Muscle layer of colon (tissue), 2 donors: ENCODE measurements at regions not wholly inside any gene's neighbourhood (a gene's known extent, or its start where the extent isn't known, plus 50 kb on each side); places are given as distances from the start of the nearest gene placed in this dataset.
"Not testable (repeated sequence)": the region's sequence is repeated elsewhere in the genome, so short reads cannot be mapped to it uniquely, and the experiment has no call there.

Experiments used
- H3K27ac ChIP-seq: one replicate; pipeline ENCODE4 v1.7.0; 2013; ENCODE audit warnings: low read depth, mild to moderate bottlenecking, low read length, moderate library complexity
- H3K27me3 ChIP-seq, 2 donors: one replicate each; pipeline ENCODE4 v1.7.0; 2013; ENCODE audit warnings: low read length in 2 of 2, mild to moderate bottlenecking in 2 of 2; ENCODE audit not compliant: insufficient read depth in 2 of 2, control insufficient read depth in 1 of 2
- H3K36me3 ChIP-seq: one replicate; pipeline ENCODE4 v1.7.0; 2013; ENCODE audit warnings: mild to moderate bottlenecking, low read length; ENCODE audit not compliant: insufficient read depth
- H3K4me1 ChIP-seq: one replicate; pipeline ENCODE4 v1.7.0; 2013; ENCODE audit warnings: mild to moderate bottlenecking, low read length; ENCODE audit not compliant: insufficient read depth
- H3K4me3 ChIP-seq, 2 donors: one replicate each; pipeline ENCODE4 v1.7.0; 2013; ENCODE audit warnings: low read length in 2 of 2, low read depth in 1 of 2, mild to moderate bottlenecking in 1 of 2, moderate library complexity in 1 of 2
- H3K9ac ChIP-seq: one replicate; pipeline ENCODE4 v1.7.0; 2013; ENCODE audit warnings: low read length
- H3K9me3 ChIP-seq: one replicate; pipeline ENCODE4 v1.7.0; 2013; ENCODE audit warnings: mild to moderate bottlenecking, low read length
- donor health status: abdominal sarcoma.
- donor health status: Adenocarcinoma of cecum.

DNA sequence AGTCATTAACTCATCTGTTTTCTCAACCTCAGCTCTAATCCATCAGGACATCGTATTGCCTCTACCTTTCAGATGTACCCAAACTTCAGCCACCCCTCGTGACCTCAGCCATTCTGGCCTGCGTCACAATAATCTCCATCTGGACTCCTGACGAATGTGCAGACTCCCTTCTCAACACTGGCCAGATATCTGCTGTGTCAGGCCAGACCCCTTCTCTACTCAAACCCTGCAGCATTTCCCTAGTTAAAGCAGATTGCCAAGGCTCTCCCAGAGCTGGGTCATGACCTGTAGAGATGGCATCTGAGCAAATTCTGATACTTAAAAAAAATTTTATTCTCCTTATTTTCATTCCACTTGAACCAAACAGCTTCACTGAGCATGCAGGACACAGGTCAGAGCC is 69.5 kb upstream of the TMEM18 start:
- H3K9ac ChIP-seq = no peak overlapping the region
- H3K4me1 ChIP-seq = no peaks in the 10 kb centered on the region
- no peaks in the 10 kb centered on the region for H3K9me3 ChIP-seq
- no peaks in the 10 kb centered on the region for H3K36me3 ChIP-seq
- no peak overlapping the region for H3K4me3 ChIP-seq
- no peaks in the 10 kb centered on the region for H3K27me3 ChIP-seq
- no peak overlapping the region for H3K27ac ChIP-seq

DNA sequence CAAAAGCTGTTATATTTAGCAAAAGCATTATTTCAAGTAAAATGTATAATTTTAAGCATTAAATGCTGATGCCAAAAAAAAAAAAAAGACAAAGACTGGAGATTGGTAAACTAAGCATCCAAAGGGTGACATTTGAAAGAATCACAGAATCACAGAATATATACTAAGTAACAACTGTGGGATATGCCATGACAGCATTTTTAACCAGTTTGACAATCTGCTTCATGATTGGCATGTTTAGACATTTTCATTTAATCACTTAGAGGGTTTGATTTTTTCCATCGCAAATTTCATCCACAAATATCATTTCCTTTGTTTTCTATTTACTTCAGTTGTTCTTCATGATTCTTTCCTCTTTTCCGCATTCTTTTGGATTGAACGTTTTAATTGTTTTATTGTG is 66.9 kb upstream of the TMEM18 start:
- Histone ChIP-seq H3K9ac (no peak overlapping the region), H3K4me1 (peaks cover 7% of the 10 kb centered on the region), H3K4me3 (no peak overlapping the region), H3K27ac (no peak overlapping the region), H3K36me3 (no peaks in the 10 kb centered on the region), H3K27me3 (no peaks in the 10 kb centered on the region), H3K9me3 (no peaks in the 10 kb centered on the region)

DNA sequence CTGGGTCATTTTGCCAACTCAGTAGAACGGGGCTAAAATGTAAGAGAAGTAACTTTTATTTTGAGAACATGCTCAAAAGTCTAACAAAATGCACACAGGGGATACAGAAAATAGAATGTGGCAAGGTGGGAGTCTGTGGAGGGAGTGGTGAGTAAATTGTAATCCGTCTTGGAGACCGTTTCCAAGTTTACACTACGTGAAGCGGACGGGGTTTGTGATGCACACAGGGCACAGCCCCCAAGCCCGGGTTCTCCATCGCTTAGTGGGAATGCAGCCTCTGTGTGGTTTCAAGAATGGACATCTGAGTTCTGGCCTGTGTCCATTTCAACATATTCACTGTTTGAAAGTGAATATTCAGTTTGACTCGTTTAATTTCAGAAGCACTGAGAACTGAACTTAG is 65.0 kb upstream of the TMEM18 start:
- Histone ChIP-seq H3K27ac (no peak overlapping the region), H3K27me3 (no peaks in the 10 kb centered on the region), H3K9ac (no peak overlapping the region), H3K9me3 (no peaks in the 10 kb centered on the region), H3K4me3 (no peak overlapping the region), H3K4me1 (peaks cover 7% of the 10 kb centered on the region), H3K36me3 (no peaks in the 10 kb centered on the region)

DNA sequence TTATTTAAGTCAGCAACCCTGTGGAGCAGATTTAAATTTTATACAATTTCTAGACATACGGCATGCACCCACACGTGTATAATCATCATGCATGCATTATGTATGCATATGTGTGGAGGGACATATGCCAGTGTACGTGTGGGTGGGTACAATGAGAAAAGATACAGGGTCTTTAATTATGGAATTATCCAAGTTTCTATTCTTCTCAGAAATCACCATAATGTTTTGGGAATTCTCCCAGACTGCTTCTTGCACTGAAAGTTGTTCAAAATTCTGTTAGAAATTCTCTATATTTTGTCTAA is 63.9 kb upstream of the TMEM18 start:
- Histone ChIP-seq H3K4me3 (peak overlapping the region; percentile 17 to 70), H3K9ac (no peak overlapping the region)

DNA sequence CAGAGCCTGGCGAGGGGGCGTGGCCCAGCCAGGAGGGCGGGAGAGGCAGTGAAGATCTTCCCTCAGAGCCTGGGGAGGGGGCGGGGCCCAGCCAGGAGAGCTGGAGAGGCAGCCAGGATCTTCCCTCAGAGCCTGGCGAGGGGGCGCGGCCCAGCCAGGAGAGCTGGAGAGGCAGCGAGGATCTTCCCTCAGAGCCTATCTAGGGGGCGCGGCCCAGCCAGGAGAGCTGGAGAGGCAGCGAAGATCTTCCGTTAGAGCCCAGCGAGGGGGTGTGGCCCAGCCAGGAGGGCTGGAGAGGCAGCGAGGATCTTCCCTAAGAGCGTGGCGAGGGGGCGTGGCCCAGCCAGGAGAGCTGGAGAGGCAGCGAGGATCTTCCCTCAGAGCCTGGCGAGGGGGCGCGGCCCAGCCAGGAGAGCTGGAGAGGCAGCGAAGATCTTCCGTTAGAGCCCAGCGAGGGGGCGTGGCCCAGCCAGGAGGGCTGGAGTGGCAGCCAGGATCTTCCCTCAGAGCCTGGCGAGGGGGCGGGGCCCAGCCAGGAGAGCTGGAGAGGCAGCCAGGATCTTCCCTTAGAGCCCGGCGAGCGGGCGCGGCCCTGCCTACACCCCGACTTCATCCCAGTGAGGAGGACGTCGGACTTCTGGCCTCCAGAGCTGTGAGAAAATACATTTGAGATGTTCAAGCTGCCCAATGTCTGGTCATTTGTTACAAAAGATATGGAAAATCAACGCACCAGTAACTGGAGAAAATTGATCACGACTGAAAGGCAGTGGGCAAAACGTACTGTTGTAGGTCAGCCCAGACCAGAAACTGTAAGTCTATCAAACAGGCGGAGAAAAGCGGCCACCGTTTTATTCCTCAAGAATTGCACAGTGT is 63.4 kb upstream of the TMEM18 start:
- H3K36me3 ChIP-seq, H3K4me1 ChIP-seq, H3K27me3 ChIP-seq, H3K9me3 ChIP-seq, H3K9ac ChIP-seq: not testable (repeated sequence)
- peak overlapping the region; percentile 17 to 70 for H3K4me3 ChIP-seq
- peak overlapping the region; percentile 43 for H3K27ac ChIP-seq

More for the DNA sequence above, 63.9 kb upstream of the TMEM18 start:
- no peaks in the 10 kb centered on the region for H3K36me3 ChIP-seq
- peak overlapping the region; percentile 43 for H3K27ac ChIP-seq
- no peaks in the 10 kb centered on the region for H3K9me3 ChIP-seq
- H3K4me1 ChIP-seq = peaks cover 7% of the 10 kb centered on the region
- no peaks in the 10 kb centered on the region for H3K27me3 ChIP-seq

DNA sequence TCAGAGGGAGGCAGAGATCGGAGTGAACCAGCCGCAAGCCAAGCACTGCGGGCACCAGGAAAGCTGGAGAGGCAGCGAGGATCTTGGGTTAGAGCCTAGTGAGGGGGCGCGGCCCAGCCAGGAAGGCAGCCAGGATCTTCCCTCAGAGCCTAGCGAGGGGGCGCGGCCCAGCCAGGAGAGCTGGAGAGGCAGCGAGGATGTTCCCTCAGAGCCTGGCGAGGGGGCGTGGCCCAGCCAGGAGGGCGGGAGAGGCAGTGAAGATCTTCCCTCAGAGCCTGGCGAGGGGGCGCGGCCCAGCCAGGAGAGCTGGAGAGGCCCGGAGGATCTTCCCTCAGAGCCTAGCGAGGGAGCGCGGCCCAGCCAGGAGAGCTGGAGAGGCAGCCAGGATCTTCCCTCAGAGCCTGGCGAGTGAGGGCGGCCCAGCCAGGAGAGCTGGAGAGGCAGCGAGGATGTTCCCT is 62.7 kb upstream of the TMEM18 start:
- peak overlapping the region in 1 of 2 donors; percentile 70 for H3K4me3 ChIP-seq
- H3K9ac ChIP-seq = peak overlapping the region; percentile 43
- peak overlapping the region; percentile 36 for H3K27ac ChIP-seq
- H3K36me3 ChIP-seq, H3K27me3 ChIP-seq, H3K4me1 ChIP-seq, H3K9me3 ChIP-seq: not testable (repeated sequence)

DNA sequence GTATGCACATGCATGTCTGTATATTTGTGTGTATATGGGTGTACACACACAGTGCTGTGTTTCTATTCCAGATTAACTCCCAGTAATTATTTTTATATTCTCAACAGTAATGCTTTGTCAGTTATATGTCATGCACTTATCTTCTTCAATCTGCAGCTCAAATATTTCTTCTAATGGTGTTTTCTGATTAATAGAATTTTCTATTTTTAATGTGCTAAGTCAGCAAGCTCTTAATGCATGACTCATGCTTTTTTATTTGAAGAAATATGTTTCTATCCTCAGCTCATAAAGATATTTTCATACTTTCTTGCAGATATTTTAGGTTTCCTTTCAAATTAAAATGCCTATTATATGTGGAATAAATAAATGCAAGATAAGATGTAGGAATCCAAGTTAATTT is 59.7 kb upstream of the TMEM18 start:
- Histone ChIP-seq H3K4me1 (peaks cover 7% of the 10 kb centered on the region), H3K4me3 (no peak overlapping the region), H3K27me3 (no peaks in the 10 kb centered on the region), H3K36me3 (no peaks in the 10 kb centered on the region), H3K9ac (no peak overlapping the region), H3K27ac (no peak overlapping the region), H3K9me3 (no peaks in the 10 kb centered on the region)

DNA sequence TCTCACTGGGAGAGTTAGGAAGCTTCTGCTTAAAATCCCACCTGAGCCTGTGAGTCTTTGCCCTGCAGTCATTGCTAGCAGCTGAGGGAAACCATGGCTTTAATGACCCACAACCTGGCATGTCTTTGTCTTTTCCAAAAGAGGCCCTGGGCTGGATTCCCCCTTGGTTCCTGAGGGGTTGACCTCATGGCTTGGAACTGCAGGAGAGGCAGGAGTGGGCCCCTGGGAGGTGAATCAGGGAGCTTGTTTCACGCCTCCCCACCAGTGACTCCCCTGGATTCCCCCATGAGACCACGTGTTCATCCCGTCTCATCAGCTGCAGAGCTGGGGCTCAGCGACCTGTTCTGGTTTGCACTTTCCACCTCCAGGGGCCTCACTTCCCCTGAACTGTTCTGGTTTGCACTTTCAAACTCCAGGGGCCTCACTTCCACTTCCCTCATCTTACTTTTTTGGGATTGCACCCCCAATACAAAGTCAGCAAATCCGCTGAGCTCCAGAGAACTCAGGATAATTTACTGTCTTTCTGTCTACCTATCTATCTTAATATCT is 58.5 kb upstream of the TMEM18 start:
- H3K9ac ChIP-seq = no peak overlapping the region
- no peaks in the 10 kb centered on the region for H3K9me3 ChIP-seq
- no peak overlapping the region for H3K4me3 ChIP-seq
- no peaks in the 10 kb centered on the region for H3K36me3 ChIP-seq
- no peaks in the 10 kb centered on the region for H3K27me3 ChIP-seq
- H3K4me1 ChIP-seq = peaks cover 7% of the 10 kb centered on the region
- H3K27ac ChIP-seq = no peak overlapping the region

DNA sequence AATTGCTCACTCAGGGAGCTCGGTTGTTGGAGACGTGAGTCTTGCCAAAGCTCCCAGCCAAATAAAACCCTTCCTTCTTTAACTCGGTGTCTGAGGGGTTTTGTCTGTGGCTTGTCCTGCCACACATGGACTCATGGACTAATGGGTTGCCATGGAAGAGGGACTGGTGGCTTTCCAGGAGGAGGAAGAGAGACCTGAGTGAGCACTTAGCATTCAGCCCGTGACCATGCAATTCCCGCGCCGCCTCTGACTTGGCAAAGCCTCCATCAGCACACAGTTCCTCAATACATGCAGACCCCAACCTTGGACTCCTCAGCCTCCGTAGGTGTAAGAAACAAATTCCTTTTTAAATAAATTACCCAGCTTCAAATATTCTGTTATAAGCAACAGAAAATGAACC is 57.3 kb upstream of the TMEM18 start:
- Histone ChIP-seq H3K9me3 (no peaks in the 10 kb centered on the region), H3K4me3 (no peak overlapping the region), H3K4me1 (peaks cover 3% of the 10 kb centered on the region), H3K36me3 (no peaks in the 10 kb centered on the region), H3K27me3 (no peaks in the 10 kb centered on the region), H3K9ac (no peak overlapping the region), H3K27ac (no peak overlapping the region)

DNA sequence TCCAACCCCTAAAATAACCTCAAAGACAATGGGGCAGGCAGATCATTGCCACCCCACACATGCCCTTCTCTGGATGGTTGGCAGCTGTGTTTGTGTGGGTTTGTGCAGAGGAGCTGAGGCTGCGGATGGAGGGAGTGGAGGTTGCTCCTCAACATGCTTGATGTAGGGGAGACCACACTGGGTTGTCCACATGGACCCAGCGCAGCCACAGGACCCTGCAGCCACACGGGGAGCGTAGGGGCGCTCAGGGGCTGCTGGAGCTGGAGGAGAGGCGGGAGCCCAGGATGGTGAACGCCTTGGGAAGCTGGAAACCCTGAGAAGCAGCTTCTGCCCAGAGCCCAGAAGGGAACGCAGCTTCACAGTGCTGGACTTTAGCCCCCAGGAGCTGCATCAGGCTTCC is 56.3 kb upstream of the TMEM18 start:
- no peak overlapping the region for H3K9ac ChIP-seq
- no peaks in the 10 kb centered on the region for H3K4me1 ChIP-seq
- no peaks in the 10 kb centered on the region for H3K27me3 ChIP-seq
- H3K9me3 ChIP-seq = no peaks in the 10 kb centered on the region
- H3K4me3 ChIP-seq = no peak overlapping the region
- H3K27ac ChIP-seq = no peak overlapping the region
- no peaks in the 10 kb centered on the region for H3K36me3 ChIP-seq

DNA sequence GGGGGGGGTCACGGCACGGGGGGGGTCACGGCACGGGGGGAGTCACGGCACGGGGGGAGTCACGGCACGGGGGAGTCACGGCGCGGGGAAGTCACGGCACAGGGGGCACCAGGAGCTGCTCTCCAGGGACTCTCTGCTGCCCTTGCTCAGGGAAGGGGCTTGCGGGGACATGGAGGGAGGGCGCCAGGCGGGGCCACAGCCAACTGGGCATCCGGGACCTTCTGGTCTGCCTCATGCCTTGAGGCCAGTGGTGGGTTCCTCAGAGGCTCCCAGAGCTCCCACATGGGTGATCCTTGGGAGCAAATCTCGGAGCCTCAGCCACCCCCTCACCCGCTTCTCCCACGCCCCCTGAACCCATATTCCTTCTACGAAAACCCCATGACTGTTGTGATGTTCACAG is 55.8 kb upstream of the TMEM18 start:
- H3K4me3 ChIP-seq = no peak overlapping the region
- H3K36me3 ChIP-seq = no peaks in the 10 kb centered on the region
- H3K27ac ChIP-seq = no peak overlapping the region
- no peaks in the 10 kb centered on the region for H3K9me3 ChIP-seq
- H3K9ac ChIP-seq = no peak overlapping the region
- H3K27me3 ChIP-seq = no peaks in the 10 kb centered on the region
- no peaks in the 10 kb centered on the region for H3K4me1 ChIP-seq

DNA sequence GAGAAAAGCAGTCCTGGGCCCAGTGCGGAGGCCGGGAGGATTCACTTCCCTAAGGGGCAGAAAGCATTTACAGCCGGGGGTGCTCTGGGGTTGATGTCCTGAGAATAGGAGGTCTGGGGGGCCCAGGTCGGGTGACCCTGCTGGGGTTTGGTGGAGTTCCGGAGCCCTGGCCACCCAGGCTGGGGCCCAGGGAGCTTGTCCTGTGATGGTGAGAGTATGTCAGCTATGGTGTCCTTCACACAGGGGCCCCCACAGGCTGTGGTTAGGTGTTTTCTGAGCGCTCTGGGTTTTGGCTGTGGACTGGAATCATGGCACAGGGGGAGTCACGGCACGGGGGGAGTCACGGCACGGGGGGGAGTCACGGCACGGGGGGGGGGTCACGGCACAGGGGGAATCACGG is 54.5 kb upstream of the TMEM18 start:
- H3K9me3 ChIP-seq = no peaks in the 10 kb centered on the region
- no peaks in the 10 kb centered on the region for H3K27me3 ChIP-seq
- no peak overlapping the region for H3K27ac ChIP-seq
- H3K4me3 ChIP-seq = no peak overlapping the region
- no peaks in the 10 kb centered on the region for H3K4me1 ChIP-seq
- H3K9ac ChIP-seq = no peak overlapping the region
- H3K36me3 ChIP-seq = no peaks in the 10 kb centered on the region
